GM19438 (cell line): ENCODE measurements at regions not wholly inside any gene's neighbourhood (a gene's known extent, or its start where the extent isn't known, plus 50 kb on each side); places are given as distances from the start of the nearest gene placed in this dataset.

Source experiments
- ATAC-seq: cut with Tn5 transposase; IDR thresholded peaks from one replicate; pipeline ENCODE4 v1.9.1; 2021; ENCODE audit warnings: low read depth; ENCODE audit not compliant: unreplicated experiment

GRCh38 chr12:59927032-59927431 is 331.2 kb downstream of the SLC16A7 start:
- ATAC-seq = no peak

GRCh38 chr12:59928416-59928815 is 332.6 kb downstream of the SLC16A7 start:
- ATAC-seq = no peak

- ATAC-seq = no peak
Measured at GRCh38 chr12:59929110-59929509, 333.3 kb downstream of the SLC16A7 start.

GRCh38 chr12:59934486-59934885 is 338.7 kb downstream of the SLC16A7 start:
- no peak for ATAC-seq

GRCh38 chr12:59936534-59936933 is 340.7 kb downstream of the SLC16A7 start:
- ATAC-seq = no peak

- ATAC-seq = no peak
Measured at GRCh38 chr12:59937148-59937547, 341.3 kb downstream of the SLC16A7 start.

- ATAC-seq = no peak
Measured at GRCh38 chr12:59938190-59938962, 342.5 kb downstream of the SLC16A7 start.

- no peak for ATAC-seq
Measured at GRCh38 chr12:59940631-59941342, 345.0 kb downstream of the SLC16A7 start.

- ATAC-seq = no peak
Measured at GRCh38 chr12:59941461-59941860, 345.6 kb downstream of the SLC16A7 start.

- no peak for ATAC-seq
Measured at GRCh38 chr12:59944177-59944576, 348.3 kb downstream of the SLC16A7 start.

- ATAC-seq = no peak
Measured at GRCh38 chr12:59946635-59947034, 350.8 kb downstream of the SLC16A7 start.

GRCh38 chr12:59963546-59963945 is 367.7 kb downstream of the SLC16A7 start:
- ATAC-seq = no peak

GRCh38 chr12:59972905-59973304 is 377.1 kb downstream of the SLC16A7 start:
- ATAC-seq = no peak

GRCh38 chr12:59973515-59973914 is 377.7 kb downstream of the SLC16A7 start:
- ATAC-seq = no peak

- no peak for ATAC-seq
Measured at GRCh38 chr12:59977779-59978178, 381.9 kb downstream of the SLC16A7 start.

GRCh38 chr12:59980476-59980875 is 384.6 kb downstream of the SLC16A7 start:
- no peak for ATAC-seq

- ATAC-seq = no peak
Measured at GRCh38 chr12:59999291-59999690, 403.5 kb downstream of the SLC16A7 start.

- no peak for ATAC-seq
Measured at GRCh38 chr12:60010486-60010885, 414.7 kb downstream of the SLC16A7 start.

GRCh38 chr12:60012659-60013058 is 416.8 kb downstream of the SLC16A7 start:
- no peak for ATAC-seq

GRCh38 chr12:60014436-60014835 is 418.6 kb downstream of the SLC16A7 start:
- no peak for ATAC-seq

- ATAC-seq = no peak
Measured at GRCh38 chr12:60020068-60020467, 424.2 kb downstream of the SLC16A7 start.

GRCh38 chr12:60021235-60021634 is 425.4 kb downstream of the SLC16A7 start:
- no peak for ATAC-seq
